H1 (cell line): ENCODE measurements at regions not wholly inside any gene's neighbourhood (a gene's known extent, or its start where the extent isn't known, plus 50 kb on each side); places are given as distances from the start of the nearest gene placed in this dataset.

Source experiments
- PHF8 ChIP-seq: fragments of 200-600 bp; sonication (generic); conservative IDR thresholded peaks from 2 replicates; pipeline ENCODE4 v1.7.1; 2012; ENCODE audit warnings: low read depth, mild to moderate bottlenecking, inconsistent platforms, low read length, moderate library complexity

DNA sequence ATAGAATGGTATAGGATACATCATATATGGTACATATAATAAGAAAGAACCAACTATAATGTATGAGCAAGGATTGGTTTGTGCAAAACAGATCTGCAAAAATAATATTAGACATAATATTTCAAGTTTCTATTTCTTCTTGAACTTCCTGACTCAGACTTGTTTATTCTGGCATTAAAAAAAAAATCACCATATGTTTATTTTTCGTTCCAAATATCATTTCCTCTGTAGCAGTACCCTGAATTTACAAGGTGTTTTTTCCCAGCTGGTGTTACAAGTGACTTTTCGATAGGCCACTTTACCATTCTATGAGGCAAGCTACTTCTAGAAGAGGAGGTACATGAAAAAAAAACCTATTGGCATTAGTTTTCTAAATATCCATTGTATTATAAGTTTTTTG, 785.0 kb downstream of the PDCD6IP start (continued):
- TF ChIP-seq PHF8, result no peak
